GM23338 (cell line): ENCODE measurements at regions not wholly inside any gene's neighbourhood (a gene's known extent, or its start where the extent isn't known, plus 50 kb on each side); places are given as distances from the start of the nearest gene placed in this dataset.

Experiments
- ATAC-seq: fragments of 200-7000 bp; cut with Tn5 transposase; 3 replicates; pipeline ENCODE4 v1.9.1; 2020
- DNase-seq: peaks from one replicate; pipeline ENCODE4 v3.0.0-alpha.2; 2015; ENCODE audit warnings: low spot score
- H2AFZ ChIP-seq: fragments of 200-600 bp; sonication (generic); 2 replicates; pipeline ENCODE4 v1.8.0; 2016; ENCODE audit warnings: antibody characterized with exemption, mild to moderate bottlenecking, moderate library complexity
- H3F3A ChIP-seq: fragments of 200-600 bp; sonication (generic); replicated peaks from 2 replicates; pipeline ENCODE4 v1.8.0; 2017; ENCODE audit warnings: antibody characterized with exemption, mixed run types, low read depth
- H3K27ac ChIP-seq: fragments of 200-600 bp; sonication (generic); 2 replicates; pipeline ENCODE4 v1.6.1; 2016; ENCODE audit warnings: low read depth
- H3K27me3 ChIP-seq: fragments of 200-600 bp; sonication (generic); 2 replicates; pipeline ENCODE4 v1.8.0; 2016; ENCODE audit warnings: mild to moderate bottlenecking, mixed run types, moderate library complexity; ENCODE audit not compliant: insufficient read depth
- H3K36me3 ChIP-seq: fragments of 200-600 bp; sonication (generic); 2 replicates; pipeline ENCODE4 v1.8.0; 2016; ENCODE audit warnings: mild to moderate bottlenecking; ENCODE audit not compliant: insufficient read depth
- H3K4me1 ChIP-seq: fragments of 200-600 bp; sonication (generic); 2 replicates; pipeline ENCODE4 v1.8.0; 2016; ENCODE audit warnings: mild to moderate bottlenecking, moderate library complexity; ENCODE audit not compliant: insufficient read depth
- H3K4me2 ChIP-seq: fragments of 200-600 bp; sonication (generic); 2 replicates; pipeline ENCODE4 v1.7.1; 2017; ENCODE audit warnings: mixed run types
- H3K4me3 ChIP-seq: fragments of 200-600 bp; sonication (generic); 2 replicates; pipeline ENCODE4 v1.6.1; 2016; ENCODE audit warnings: mixed run types
- H3K79me2 ChIP-seq: fragments of 200-600 bp; sonication (generic); replicated peaks from 2 replicates; pipeline ENCODE4 v1.8.0; 2017; ENCODE audit warnings: mild to moderate bottlenecking; ENCODE audit not compliant: insufficient read depth
- H3K9me2 ChIP-seq: fragments of 200-600 bp; sonication (generic); 2 replicates; pipeline ENCODE4 v1.8.0; 2017; ENCODE audit not compliant: insufficient read depth
- H4K20me1 ChIP-seq: fragments of 200-600 bp; sonication (generic); replicated peaks from 2 replicates; pipeline ENCODE4 v1.8.0; 2017; ENCODE audit warnings: mild to moderate bottlenecking; ENCODE audit not compliant: insufficient read depth
- H3K27ac Mint-ChIP-seq: 2 replicates; pipeline ENCODE4 v1.8.0; 2020; ENCODE audit warnings: inconsistent platforms, mild to moderate bottlenecking, moderate library complexity, mixed read lengths
- H3K27me3 Mint-ChIP-seq: 3 replicates; pipeline ENCODE4 v1.8.0; 2022; ENCODE audit warnings: low read depth, mild to moderate bottlenecking, moderate library complexity, mixed read lengths, inconsistent platforms; ENCODE audit not compliant: insufficient read depth, poor library complexity
- H3K36me3 Mint-ChIP-seq: 3 replicates; pipeline ENCODE4 v1.8.0; 2021; ENCODE audit warnings: low read depth, mild to moderate bottlenecking, inconsistent platforms, moderate library complexity, mixed read lengths
- H3K4me1 Mint-ChIP-seq: 3 replicates; pipeline ENCODE4 v1.8.0; 2020; ENCODE audit warnings: mild to moderate bottlenecking, inconsistent platforms, mixed read lengths
- H3K4me3 Mint-ChIP-seq: 3 replicates; pipeline ENCODE4 v1.8.0; 2021; ENCODE audit warnings: moderate library complexity, mild to moderate bottlenecking, inconsistent platforms, mixed read lengths
- H3K9me3 Mint-ChIP-seq: 3 replicates; pipeline ENCODE4 v1.8.0; 2020; ENCODE audit warnings: moderate library complexity, mild to moderate bottlenecking, inconsistent platforms, mixed read lengths
- CREB1 ChIP-seq: fragments of 250-450 bp; sonication (Bioruptor Pico); IDR thresholded peaks from 2 replicates; pipeline ENCODE4 v1.5.0; 2020; ENCODE audit warnings: low read depth, mild to moderate bottlenecking, moderate library complexity
- ETS1 ChIP-seq: IDR thresholded peaks from 2 replicates; pipeline ENCODE4 v1.6.1; 2016; ENCODE audit warnings: antibody characterized with exemption
- EZH2 ChIP-seq: fragments of 200-600 bp; sonication (generic); IDR thresholded peaks from one replicate; pipeline ENCODE4 v1.8.0; 2017; ENCODE audit warnings: antibody characterized with exemption, mild to moderate bottlenecking, low read depth; ENCODE audit not compliant: unreplicated experiment
- EZH2phosphoT487 ChIP-seq: fragments of 200-600 bp; sonication (generic); IDR thresholded peaks from one replicate; pipeline ENCODE4 v1.8.1; 2018; ENCODE audit warnings: antibody characterized with exemption; ENCODE audit not compliant: unreplicated experiment
- JUNB ChIP-seq: IDR thresholded peaks from one replicate; pipeline ENCODE4 v1.6.1; 2016; ENCODE audit warnings: antibody characterized with exemption; ENCODE audit not compliant: unreplicated experiment
- NANOG ChIP-seq: IDR thresholded peaks from 2 replicates; pipeline ENCODE4 v1.6.1; 2016; ENCODE audit warnings: antibody characterized with exemption, borderline replicate concordance
- POLR2AphosphoS5 ChIP-seq: IDR thresholded peaks from 2 replicates; pipeline ENCODE4 v1.6.1; 2016; ENCODE audit warnings: antibody characterized with exemption, low read depth
- REST ChIP-seq: IDR thresholded peaks from one replicate; pipeline ENCODE4 v1.6.1; 2018; ENCODE audit warnings: antibody characterized with exemption; ENCODE audit not compliant: unreplicated experiment
- STAT1 ChIP-seq: IDR thresholded peaks from one replicate; pipeline ENCODE4 v1.6.1; 2016; ENCODE audit warnings: antibody characterized with exemption; ENCODE audit not compliant: unreplicated experiment
- ZNF114 ChIP-seq: fragments of 250-450 bp; sonication (Bioruptor Pico); IDR thresholded peaks from 2 replicates; pipeline ENCODE4 v1.5.0; 2020; ENCODE audit warnings: mild to moderate bottlenecking, moderate library complexity
- ZNF331 ChIP-seq: fragments of 250-450 bp; sonication (Bioruptor Pico); IDR thresholded peaks from 2 replicates; pipeline ENCODE4 v1.5.0; 2020; ENCODE audit warnings: low read depth, mild to moderate bottlenecking, moderate library complexity
- ZNF462 ChIP-seq: fragments of 250-450 bp; sonication (Bioruptor Pico); IDR thresholded peaks from 2 replicates; pipeline ENCODE4 v1.5.0; 2020; ENCODE audit warnings: mild to moderate bottlenecking, moderate library complexity
- TF ChIP-seq, protein P1 (sequence below), 2 experiments: fragments of 200-600 bp in 1 of 2; sonication (generic) in 1 of 2; conservative IDR thresholded peaks; 2 replicates each; pipeline versions ENCODE4 v1.5.1 to v1.6.1; 2016 to 2017; ENCODE audit warnings: antibody characterized with exemption in 2 of 2, low read depth in 2 of 2, mild to moderate bottlenecking in 2 of 2, moderate library complexity in 1 of 2

DNA sequence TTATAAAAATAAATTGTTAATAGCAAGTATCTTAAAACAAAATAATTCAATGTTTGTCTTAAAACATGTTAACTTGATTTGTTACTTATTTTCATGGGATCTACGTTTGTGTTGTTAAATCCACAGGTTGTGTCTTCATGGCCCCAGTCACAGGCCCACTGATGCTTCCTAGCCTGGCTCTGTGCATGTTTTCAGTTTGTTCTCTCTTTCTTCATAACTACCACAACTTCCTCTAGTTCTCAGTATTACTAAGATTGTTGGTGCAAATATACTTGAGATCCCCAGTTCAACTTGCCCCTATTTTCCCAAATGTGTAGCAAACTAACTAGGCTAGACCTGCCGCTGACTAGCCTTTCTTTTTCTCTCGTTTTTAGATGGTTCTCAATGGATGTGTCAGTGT is 250.5 kb downstream of the NRIP1 start:
- Histone ChIP-seq H3K4me1 (no peaks in the 10 kb centered on the region), H3K4me3 (no peak overlapping the region), H4K20me1 (no peaks in the 10 kb centered on the region), H3K27ac (no peak overlapping the region), H3K4me2 (no peak overlapping the region), H3F3A (no peaks in the 10 kb centered on the region), H3K36me3 (no peaks in the 10 kb centered on the region), H2AFZ (no peak overlapping the region), H3K27me3 (no peaks in the 10 kb centered on the region), H3K9me2 (no peaks in the 10 kb centered on the region), H3K79me2 (no peaks in the 10 kb centered on the region)
- Mint-ChIP-seq H3K36me3 (peaks cover 11% of the 10 kb centered on the region), H3K4me3 (no peak overlapping the region), H3K27me3 (no peaks in the 10 kb centered on the region), H3K9me3 (peaks cover 15% of the 10 kb centered on the region), H3K4me1 (no peaks in the 10 kb centered on the region), H3K27ac (no peak overlapping the region)
- DNase-seq: no peak
- no peak for ATAC-seq
- TF ChIP-seq, protein P1, sequence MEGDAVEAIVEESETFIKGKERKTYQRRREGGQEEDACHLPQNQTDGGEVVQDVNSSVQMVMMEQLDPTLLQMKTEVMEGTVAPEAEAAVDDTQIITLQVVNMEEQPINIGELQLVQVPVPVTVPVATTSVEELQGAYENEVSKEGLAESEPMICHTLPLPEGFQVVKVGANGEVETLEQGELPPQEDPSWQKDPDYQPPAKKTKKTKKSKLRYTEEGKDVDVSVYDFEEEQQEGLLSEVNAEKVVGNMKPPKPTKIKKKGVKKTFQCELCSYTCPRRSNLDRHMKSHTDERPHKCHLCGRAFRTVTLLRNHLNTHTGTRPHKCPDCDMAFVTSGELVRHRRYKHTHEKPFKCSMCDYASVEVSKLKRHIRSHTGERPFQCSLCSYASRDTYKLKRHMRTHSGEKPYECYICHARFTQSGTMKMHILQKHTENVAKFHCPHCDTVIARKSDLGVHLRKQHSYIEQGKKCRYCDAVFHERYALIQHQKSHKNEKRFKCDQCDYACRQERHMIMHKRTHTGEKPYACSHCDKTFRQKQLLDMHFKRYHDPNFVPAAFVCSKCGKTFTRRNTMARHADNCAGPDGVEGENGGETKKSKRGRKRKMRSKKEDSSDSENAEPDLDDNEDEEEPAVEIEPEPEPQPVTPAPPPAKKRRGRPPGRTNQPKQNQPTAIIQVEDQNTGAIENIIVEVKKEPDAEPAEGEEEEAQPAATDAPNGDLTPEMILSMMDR (conservative IDR thresholded peaks at IDR 0.05; ENCODE audit: low read depth in 2 of 2): no peak
- no peak for TF ChIP-seq POLR2AphosphoS5
- TF ChIP-seq STAT1: no peak
- no peak for TF ChIP-seq ZNF462 (CRISPR knock-in tag)
- no peak for TF ChIP-seq ZNF331
- TF ChIP-seq NANOG: no peak
- no peak for TF ChIP-seq JUNB
- TF ChIP-seq ETS1: no peak
- no peak for TF ChIP-seq CREB1
- TF ChIP-seq EZH2: no peak
- TF ChIP-seq REST: no peak
- no peak for TF ChIP-seq EZH2phosphoT487
- no peak for TF ChIP-seq ZNF114 (CRISPR knock-in tag)
